ENCODE measurements at regions not wholly inside any gene's neighbourhood (a gene's known extent, or its start where the extent isn't known, plus 50 kb on each side); places are given as distances from the start of the nearest gene placed in this dataset.
A peak's percentile ranks its signal among the peaks of the same experiment; 100 is the strongest.

DNA sequence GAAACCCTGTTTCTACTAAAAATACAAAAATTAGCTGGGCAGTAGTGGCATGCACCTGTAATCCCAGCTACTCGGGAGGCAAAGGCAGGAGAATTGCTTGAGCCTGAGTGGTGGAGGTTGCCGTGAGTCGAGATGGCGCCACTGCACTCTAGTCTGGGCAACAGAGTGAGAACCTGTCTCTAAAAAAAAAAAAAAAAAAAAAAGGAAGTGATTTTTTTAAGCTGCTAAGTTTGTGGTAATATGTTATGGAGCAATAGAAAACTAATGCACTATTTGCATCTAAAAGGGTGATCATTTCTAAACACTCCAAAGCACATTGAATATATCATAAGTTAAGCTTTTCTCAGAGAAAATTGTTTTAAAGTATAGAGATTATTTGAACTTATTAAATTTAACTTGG lies 244.8 kb upstream of the SPAG17 start:
- TF ChIP-seq, protein P1, sequence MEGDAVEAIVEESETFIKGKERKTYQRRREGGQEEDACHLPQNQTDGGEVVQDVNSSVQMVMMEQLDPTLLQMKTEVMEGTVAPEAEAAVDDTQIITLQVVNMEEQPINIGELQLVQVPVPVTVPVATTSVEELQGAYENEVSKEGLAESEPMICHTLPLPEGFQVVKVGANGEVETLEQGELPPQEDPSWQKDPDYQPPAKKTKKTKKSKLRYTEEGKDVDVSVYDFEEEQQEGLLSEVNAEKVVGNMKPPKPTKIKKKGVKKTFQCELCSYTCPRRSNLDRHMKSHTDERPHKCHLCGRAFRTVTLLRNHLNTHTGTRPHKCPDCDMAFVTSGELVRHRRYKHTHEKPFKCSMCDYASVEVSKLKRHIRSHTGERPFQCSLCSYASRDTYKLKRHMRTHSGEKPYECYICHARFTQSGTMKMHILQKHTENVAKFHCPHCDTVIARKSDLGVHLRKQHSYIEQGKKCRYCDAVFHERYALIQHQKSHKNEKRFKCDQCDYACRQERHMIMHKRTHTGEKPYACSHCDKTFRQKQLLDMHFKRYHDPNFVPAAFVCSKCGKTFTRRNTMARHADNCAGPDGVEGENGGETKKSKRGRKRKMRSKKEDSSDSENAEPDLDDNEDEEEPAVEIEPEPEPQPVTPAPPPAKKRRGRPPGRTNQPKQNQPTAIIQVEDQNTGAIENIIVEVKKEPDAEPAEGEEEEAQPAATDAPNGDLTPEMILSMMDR (conservative IDR thresholded peaks at IDR 0.05; ENCODE audit: control insufficient read depth, insufficient read depth, low read depth, low read length): no peak
- no peak for DNase-seq (ENCODE audit: low read depth)
- H3K4me3 ChIP-seq (ENCODE audit: control insufficient read depth, low read depth, low read length): no peak overlapping the region

DNA sequence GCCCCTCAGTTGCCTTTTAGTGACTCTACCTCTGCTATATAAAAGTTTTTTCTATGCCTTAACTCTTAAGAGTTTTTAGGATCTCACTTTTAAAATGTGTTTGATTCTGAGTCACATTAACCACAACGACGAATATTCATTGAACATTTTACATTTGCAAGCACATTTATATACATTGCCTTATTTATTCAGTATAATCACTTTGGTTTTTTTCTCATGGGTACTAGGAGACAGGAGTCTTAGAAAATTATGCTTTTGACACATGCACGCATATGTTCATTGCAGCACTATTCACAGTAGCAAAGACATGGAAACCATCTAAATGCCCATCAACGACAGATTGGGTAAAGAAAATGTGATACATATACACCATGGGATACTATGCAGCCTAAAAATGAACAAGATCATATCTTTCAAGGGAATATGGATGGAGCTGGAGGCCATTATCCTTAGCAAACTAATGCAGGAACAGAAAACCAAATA lies 236.9 kb upstream of the SPAG17 start:
- DNase-seq (ENCODE audit: low read depth): no peak
- H3K4me3 ChIP-seq (ENCODE audit: control insufficient read depth, low read depth, low read length): no peak overlapping the region
- TF ChIP-seq, protein P1 (conservative IDR thresholded peaks at IDR 0.05; ENCODE audit: control insufficient read depth, insufficient read depth, low read depth, low read length): no peak

DNA sequence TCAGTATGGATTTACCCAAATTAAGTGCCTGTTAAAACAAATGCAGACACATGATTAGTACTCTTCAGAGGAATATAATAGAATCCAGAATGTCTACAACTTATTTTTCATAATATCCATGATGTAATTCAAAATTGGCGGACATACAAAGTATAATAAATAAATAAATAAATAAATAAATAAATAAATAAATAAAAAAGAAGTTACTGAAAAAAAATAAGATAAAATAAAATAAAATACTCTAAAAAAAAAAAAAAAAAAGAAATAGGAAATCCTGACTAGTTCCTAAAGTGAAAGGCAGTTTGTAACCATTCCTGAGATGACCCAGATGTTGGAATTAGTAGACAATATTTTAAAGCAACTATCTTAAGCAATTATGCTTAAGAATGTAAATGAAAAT lies 219.0 kb upstream of the SPAG17 start:
- TF ChIP-seq, protein P1 (conservative IDR thresholded peaks at IDR 0.05; ENCODE audit: control insufficient read depth, insufficient read depth, low read depth, low read length): no peak
- no peak overlapping the region for H3K4me3 ChIP-seq (ENCODE audit: control insufficient read depth, low read depth, low read length)

DNA sequence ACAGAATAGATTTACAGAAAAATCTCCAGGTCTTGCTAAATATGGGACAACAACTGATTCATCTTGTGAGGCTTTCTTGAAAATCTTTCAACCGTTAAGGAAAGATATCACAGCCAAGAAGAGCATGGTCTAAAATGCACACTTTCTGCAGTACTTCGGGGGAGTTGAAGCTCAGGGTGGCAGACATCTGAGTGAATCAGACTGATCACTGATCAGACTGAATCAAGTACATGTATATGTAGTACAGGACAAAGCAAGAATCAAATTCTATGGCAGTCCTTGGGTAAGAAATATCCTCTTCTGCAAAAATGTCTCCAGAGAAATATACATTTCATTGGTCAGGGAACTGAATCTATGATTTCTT lies 212.4 kb upstream of the SPAG17 start:
- TF ChIP-seq, protein P1 (conservative IDR thresholded peaks at IDR 0.05; ENCODE audit: control insufficient read depth, insufficient read depth, low read depth, low read length): no peak

More for the DNA sequence above, 219.0 kb upstream of the SPAG17 start:
- no peak for DNase-seq (ENCODE audit: low read depth)

DNA sequence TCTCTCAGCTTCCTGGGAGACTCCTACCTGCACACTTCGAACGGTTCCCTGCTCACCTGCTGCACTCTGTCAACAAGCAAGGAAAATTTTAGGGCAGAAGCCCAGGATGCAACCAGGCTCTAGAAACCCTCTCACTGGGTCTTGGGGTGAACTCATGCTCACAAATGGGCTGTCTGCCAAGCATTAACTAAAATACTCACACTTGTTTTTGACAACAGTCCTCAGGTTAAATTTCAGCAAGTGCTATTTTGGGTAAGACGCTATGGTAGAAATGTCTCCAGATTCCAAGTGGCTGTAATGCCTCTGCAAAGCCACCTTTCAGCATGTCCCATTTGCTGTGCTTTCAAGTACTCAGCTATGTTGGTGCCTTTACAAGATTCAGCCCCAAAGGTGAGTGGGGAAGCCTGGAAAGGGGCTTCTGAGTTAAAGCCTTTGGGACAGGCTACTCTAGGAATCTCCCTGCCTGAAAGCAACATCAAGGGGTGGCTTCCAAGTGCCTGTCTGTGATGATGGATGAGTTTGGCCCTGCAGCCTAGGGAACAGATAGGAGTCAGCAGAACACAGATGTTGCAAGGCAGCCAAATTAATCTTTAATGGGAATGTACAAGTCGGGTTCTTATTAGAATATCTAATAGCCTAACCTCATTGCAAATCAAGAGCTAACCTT lies 211.9 kb upstream of the SPAG17 start:
- peak; percentile 17 for DNase-seq (ENCODE audit: low read depth)
- TF ChIP-seq, protein P1 (conservative IDR thresholded peaks at IDR 0.05; ENCODE audit: control insufficient read depth, insufficient read depth, low read depth, low read length): no peak
- H3K4me3 ChIP-seq (ENCODE audit: control insufficient read depth, low read depth, low read length): no peak overlapping the region

More for the DNA sequence above, 212.4 kb upstream of the SPAG17 start:
- H3K4me3 ChIP-seq (ENCODE audit: control insufficient read depth, low read depth, low read length): no peak overlapping the region
- DNase-seq (ENCODE audit: low read depth): no peak

DNA sequence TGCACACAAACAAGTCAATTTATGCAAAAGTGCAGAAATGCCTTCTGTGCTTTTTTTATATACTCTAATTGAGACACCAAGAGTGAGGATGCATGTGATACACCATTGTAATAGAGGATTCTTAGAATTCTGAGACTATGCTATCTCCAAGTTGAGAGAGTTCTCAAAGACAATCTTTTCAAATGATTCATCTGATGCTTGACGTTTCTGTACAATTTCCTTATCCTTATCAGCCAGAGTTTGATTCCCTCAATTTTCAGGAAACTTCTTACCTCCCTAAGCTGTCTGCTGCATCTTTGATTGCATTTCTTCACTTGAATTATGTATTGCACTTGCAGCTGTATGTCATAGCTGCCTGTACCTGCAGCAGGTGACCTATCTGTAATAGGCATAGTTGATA lies 211.3 kb upstream of the SPAG17 start:
- no peak for DNase-seq (ENCODE audit: low read depth)
- TF ChIP-seq, protein P1 (conservative IDR thresholded peaks at IDR 0.05; ENCODE audit: control insufficient read depth, insufficient read depth, low read depth, low read length): no peak
- H3K4me3 ChIP-seq (ENCODE audit: control insufficient read depth, low read depth, low read length): no peak overlapping the region
